ENCODE measurements at regions not wholly inside any gene's neighbourhood (a gene's known extent, or its start where the extent isn't known, plus 50 kb on each side); places are given as distances from the start of the nearest gene placed in this dataset.

DNA sequence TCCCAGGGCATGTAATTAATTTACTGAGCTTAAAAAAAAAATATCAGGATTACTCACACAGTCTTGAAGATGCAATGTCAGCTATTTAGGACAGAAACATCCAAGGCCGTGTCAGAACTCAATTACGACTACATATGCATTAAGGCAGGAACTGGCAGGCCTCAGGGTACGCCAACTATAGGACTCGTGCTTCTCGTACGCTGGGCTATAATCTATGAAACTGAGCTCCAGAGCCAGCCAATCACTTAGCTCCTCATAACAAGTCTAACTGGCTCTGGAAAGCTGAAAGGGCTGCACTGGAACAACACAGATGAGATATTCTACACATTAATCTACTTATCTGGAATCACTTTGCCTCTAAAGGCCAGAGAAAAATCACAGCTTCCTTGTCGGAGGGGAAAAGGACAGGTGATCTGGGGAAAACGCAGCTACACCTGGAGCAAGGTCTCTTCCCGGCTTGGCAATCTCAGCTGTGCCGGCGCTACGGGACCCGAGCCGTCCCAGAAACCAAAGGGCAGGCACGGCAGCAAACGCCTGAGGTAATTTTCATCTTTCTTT is 212.0 kb downstream of the DEPDC1B start:
- Histone ChIP-seq H3K9me3 (replicated peaks; ENCODE audit: control insufficient read depth, insufficient read depth, low read length) (no peaks in the 10 kb centered on the region), H3K9ac (ENCODE audit: control insufficient read depth, insufficient read depth, low read length) (no peak overlapping the region), H2AFZ (ENCODE audit: control insufficient read depth, low read depth, low read length) (no peak overlapping the region), H3K27ac (ENCODE audit: control insufficient read depth, insufficient read depth) (no peak overlapping the region), H3K4me1 (ENCODE audit: control insufficient read depth, insufficient read depth, low read length) (no peaks in the 10 kb centered on the region), H3K27me3 (replicated peaks in 1 of 2; ENCODE audit: control insufficient read depth in 2 of 2, insufficient read depth in 2 of 2, low read length in 1 of 2) (no peaks in the 10 kb centered on the region), H4K20me1 (ENCODE audit: control insufficient read depth, insufficient read depth) (no peaks in the 10 kb centered on the region), H3K4me2 (ENCODE audit: control insufficient read depth, insufficient read depth) (no peak overlapping the region), H3K4me3 (no peak overlapping the region), H3K36me3 (ENCODE audit: control insufficient read depth in 2 of 2, insufficient read depth in 2 of 2, low read length in 1 of 2) (no peaks in the 10 kb centered on the region), H3K79me2 (ENCODE audit: control insufficient read depth, insufficient read depth, low read length) (no peaks in the 10 kb centered on the region)
- intact Hi-C loops (cut with micrococcal nuclease; ENCODE audit: unreplicated experiment) = no loop called here
- ChIA-PET POLR2A (no interaction called here), CTCF (interaction anchor here (1.0 to 1.3 kb wide), 2 partner anchors 9 to 10 kb away, joined by 4 read pairs; no protein-coding TSS in a partner anchor), SMC1A (ENCODE audit: uncharacterized antibody, unreplicated experiment) (interaction anchor here (1.2 kb wide), 1 partner anchor 15 kb away, joined by 5 read pairs; no protein-coding TSS in a partner anchor), RAD21 (ENCODE audit: unreplicated experiment) (no interaction called here)
- in situ Hi-C loops (cut with MboI) = no loop called here
- FAIRE-seq (no peak), ATAC-seq (no peak), DNase-seq (ENCODE audit: low read depth, low spot score) (no peak)
- TF ChIP-seq IRF4 (IDR thresholded peaks at IDR 0.05; ENCODE audit: low read depth, low read length) = no peak
- TF ChIP-seq DPF2 (IDR thresholded peaks at IDR 0.05) = no peak
- TF ChIP-seq BMI1 (IDR thresholded peaks at IDR 0.05; ENCODE audit: borderline replicate concordance) = no peak
- TF ChIP-seq SIN3A (IDR thresholded peaks at IDR 0.05; ENCODE audit: low read depth, low read length) = no peak
- TF ChIP-seq STAT1 (conservative IDR thresholded peaks at IDR 0.05) = no peak
- no peak for TF ChIP-seq NBN (IDR thresholded peaks at IDR 0.05)
- no peak for TF ChIP-seq RFX5 (IDR thresholded peaks at IDR 0.05; ENCODE audit: low read depth, low read length)
- no peak for TF ChIP-seq MEF2B (IDR thresholded peaks at IDR 0.05; ENCODE audit: partially characterized antibody, poor library complexity, severe bottlenecking)
- no peak for TF ChIP-seq ZSCAN29 (IDR thresholded peaks at IDR 0.05)
- TF ChIP-seq NRF1 (conservative IDR thresholded peaks at IDR 0.05; ENCODE audit: low read depth, low read length) = no peak
- TF ChIP-seq, protein P1, sequence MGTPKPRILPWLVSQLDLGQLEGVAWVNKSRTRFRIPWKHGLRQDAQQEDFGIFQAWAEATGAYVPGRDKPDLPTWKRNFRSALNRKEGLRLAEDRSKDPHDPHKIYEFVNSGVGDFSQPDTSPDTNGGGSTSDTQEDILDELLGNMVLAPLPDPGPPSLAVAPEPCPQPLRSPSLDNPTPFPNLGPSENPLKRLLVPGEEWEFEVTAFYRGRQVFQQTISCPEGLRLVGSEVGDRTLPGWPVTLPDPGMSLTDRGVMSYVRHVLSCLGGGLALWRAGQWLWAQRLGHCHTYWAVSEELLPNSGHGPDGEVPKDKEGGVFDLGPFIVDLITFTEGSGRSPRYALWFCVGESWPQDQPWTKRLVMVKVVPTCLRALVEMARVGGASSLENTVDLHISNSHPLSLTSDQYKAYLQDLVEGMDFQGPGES (IDR thresholded peaks at IDR 0.05) = no peak
- no peak for TF ChIP-seq SREBF1 (IDR thresholded peaks at IDR 0.05; ENCODE audit: low read length)
- TF ChIP-seq SPI1 (IDR thresholded peaks at IDR 0.05; ENCODE audit: borderline replicate concordance, insufficient read depth, low read depth, low read length) = no peak
- TF ChIP-seq, protein P2, sequence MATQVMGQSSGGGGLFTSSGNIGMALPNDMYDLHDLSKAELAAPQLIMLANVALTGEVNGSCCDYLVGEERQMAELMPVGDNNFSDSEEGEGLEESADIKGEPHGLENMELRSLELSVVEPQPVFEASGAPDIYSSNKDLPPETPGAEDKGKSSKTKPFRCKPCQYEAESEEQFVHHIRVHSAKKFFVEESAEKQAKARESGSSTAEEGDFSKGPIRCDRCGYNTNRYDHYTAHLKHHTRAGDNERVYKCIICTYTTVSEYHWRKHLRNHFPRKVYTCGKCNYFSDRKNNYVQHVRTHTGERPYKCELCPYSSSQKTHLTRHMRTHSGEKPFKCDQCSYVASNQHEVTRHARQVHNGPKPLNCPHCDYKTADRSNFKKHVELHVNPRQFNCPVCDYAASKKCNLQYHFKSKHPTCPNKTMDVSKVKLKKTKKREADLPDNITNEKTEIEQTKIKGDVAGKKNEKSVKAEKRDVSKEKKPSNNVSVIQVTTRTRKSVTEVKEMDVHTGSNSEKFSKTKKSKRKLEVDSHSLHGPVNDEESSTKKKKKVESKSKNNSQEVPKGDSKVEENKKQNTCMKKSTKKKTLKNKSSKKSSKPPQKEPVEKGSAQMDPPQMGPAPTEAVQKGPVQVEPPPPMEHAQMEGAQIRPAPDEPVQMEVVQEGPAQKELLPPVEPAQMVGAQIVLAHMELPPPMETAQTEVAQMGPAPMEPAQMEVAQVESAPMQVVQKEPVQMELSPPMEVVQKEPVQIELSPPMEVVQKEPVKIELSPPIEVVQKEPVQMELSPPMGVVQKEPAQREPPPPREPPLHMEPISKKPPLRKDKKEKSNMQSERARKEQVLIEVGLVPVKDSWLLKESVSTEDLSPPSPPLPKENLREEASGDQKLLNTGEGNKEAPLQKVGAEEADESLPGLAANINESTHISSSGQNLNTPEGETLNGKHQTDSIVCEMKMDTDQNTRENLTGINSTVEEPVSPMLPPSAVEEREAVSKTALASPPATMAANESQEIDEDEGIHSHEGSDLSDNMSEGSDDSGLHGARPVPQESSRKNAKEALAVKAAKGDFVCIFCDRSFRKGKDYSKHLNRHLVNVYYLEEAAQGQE (IDR thresholded peaks at IDR 0.05; ENCODE audit: low read depth, low read length) = no peak
- no peak for TF ChIP-seq ZNF274 (IDR thresholded peaks at IDR 0.05; ENCODE audit: insufficient read depth, insufficient read length)
- TF ChIP-seq HCFC1 (IDR thresholded peaks at IDR 0.05; ENCODE audit: low read length) = no peak
- no TSS peak for BruUV-seq (replicated peaks)
- 98% methylated on average over 16 of the region's 16 CpGs for WGBS (ENCODE audit: insufficient coverage, insufficient replicate concordance, low lambda C conversion rate, missing lambda C conversion rate)
